ENCODE measurements at regions not wholly inside any gene's neighbourhood (a gene's known extent, or its start where the extent isn't known, plus 50 kb on each side); places are given as distances from the start of the nearest gene placed in this dataset.
"Not testable (repeated sequence)": the region's sequence is repeated elsewhere in the genome, so short reads cannot be mapped to it uniquely, and the experiment has no call there.

- no peak for TF ChIP-seq CTCF (IDR thresholded peaks at IDR 0.05)
- Histone ChIP-seq H3K27ac (no peak overlapping the region), H3K4me3 (no peak overlapping the region)
- no peak for DNase-seq (ENCODE audit: low spot score)
Observed at GRCh38 chr6:51049288-51049982, 230.8 kb downstream of the TFAP2B start.

GRCh38 chr6:51049983-51050877, 231.6 kb downstream of the TFAP2B start:
- no peak for DNase-seq (ENCODE audit: low spot score)
- TF ChIP-seq CTCF (IDR thresholded peaks at IDR 0.05): no peak
- H3K27ac ChIP-seq: no peak overlapping the region
- H3K4me3 ChIP-seq: no peak overlapping the region

GRCh38 chr6:51052716-51053115, 234.0 kb downstream of the TFAP2B start:
- not testable (repeated sequence) for H3K27ac ChIP-seq; H3K4me3 ChIP-seq; DNase-seq (ENCODE audit: low spot score)

GRCh38 chr6:51055316-51055715, 236.6 kb downstream of the TFAP2B start:
- H3K27ac ChIP-seq; DNase-seq (ENCODE audit: low spot score): not testable (repeated sequence)

GRCh38 chr6:51057296-51057695, 238.6 kb downstream of the TFAP2B start:
- no peak for TF ChIP-seq CTCF (IDR thresholded peaks at IDR 0.05)
- no peak overlapping the region for H3K27ac ChIP-seq
- DNase-seq (ENCODE audit: low spot score): no peak
- no peak overlapping the region for H3K4me3 ChIP-seq

More at GRCh38 chr6:51055316-51055715, 236.6 kb downstream of the TFAP2B start:
- not testable (repeated sequence) for H3K4me3 ChIP-seq

GRCh38 chr6:51060262-51060762, 241.6 kb downstream of the TFAP2B start:
- H3K27ac ChIP-seq: no peak overlapping the region
- no peak for DNase-seq (ENCODE audit: low spot score)
- TF ChIP-seq CTCF (IDR thresholded peaks at IDR 0.05): no peak

GRCh38 chr6:51062166-51062722, 243.6 kb downstream of the TFAP2B start:
- Histone ChIP-seq H3K27ac (no peak overlapping the region), H3K4me3 (no peak overlapping the region)
- no peak for DNase-seq (ENCODE audit: low spot score)
- no peak for TF ChIP-seq CTCF (IDR thresholded peaks at IDR 0.05)

More at GRCh38 chr6:51060262-51060762, 241.6 kb downstream of the TFAP2B start:
- no peak overlapping the region for H3K4me3 ChIP-seq
